Fibroblast of mammary gland (primary cell): ENCODE measurements at regions not wholly inside any gene's neighbourhood (a gene's known extent, or its start where the extent isn't known, plus 50 kb on each side); places are given as distances from the start of the nearest gene placed in this dataset.

Experiments used
- DNase-seq: peaks from one replicate; pipeline ENCODE4 v3.0.0-alpha.2; 2010; ENCODE audit warnings: low read depth
- H3K4me3 ChIP-seq: 2 replicates; pipeline ENCODE4 v1.5.1; 2011; ENCODE audit warnings: low read depth, mild to moderate bottlenecking, low read length, moderate library complexity; ENCODE audit not compliant: control insufficient read depth
- CTCF ChIP-seq: conservative IDR thresholded peaks from 2 replicates; pipeline ENCODE4 v1.5.1; 2011; ENCODE audit warnings: low read depth, low read length, inconsistent platforms; ENCODE audit not compliant: control insufficient read depth, insufficient read depth

- no peak for TF ChIP-seq CTCF
- no peak overlapping the region for H3K4me3 ChIP-seq
- DNase-seq, result no peak
Observed at GRCh38 chr6:117075218-117075617, 190.1 kb upstream of the VGLL2 start.

- no peak for DNase-seq
- no peak for TF ChIP-seq CTCF
- H3K4me3 ChIP-seq, result no peak overlapping the region
Observed at GRCh38 chr6:117076076-117076475, 189.3 kb upstream of the VGLL2 start.

GRCh38 chr6:117077300-117077699 lies 188.1 kb upstream of the VGLL2 start:
- TF ChIP-seq CTCF, result no peak
- no peak for DNase-seq

GRCh38 chr6:117078624-117079023 lies 186.7 kb upstream of the VGLL2 start:
- H3K4me3 ChIP-seq, result no peak overlapping the region
- no peak for DNase-seq
- no peak for TF ChIP-seq CTCF

More at GRCh38 chr6:117077300-117077699, 188.1 kb upstream of the VGLL2 start:
- H3K4me3 ChIP-seq, result no peak overlapping the region

GRCh38 chr6:117079951-117080350 lies 185.4 kb upstream of the VGLL2 start:
- H3K4me3 ChIP-seq, result no peak overlapping the region
- TF ChIP-seq CTCF, result no peak
- no peak for DNase-seq

GRCh38 chr6:117089604-117090003 lies 175.8 kb upstream of the VGLL2 start:
- DNase-seq, result no peak
- no peak for TF ChIP-seq CTCF
- H3K4me3 ChIP-seq, result no peak overlapping the region

GRCh38 chr6:117110146-117110545 lies 155.2 kb upstream of the VGLL2 start:
- no peak overlapping the region for H3K4me3 ChIP-seq
- no peak for TF ChIP-seq CTCF
- DNase-seq, result no peak
